HG02588 (cell line): ENCODE measurements at regions not wholly inside any gene's neighbourhood (a gene's known extent, or its start where the extent isn't known, plus 50 kb on each side); places are given as distances from the start of the nearest gene placed in this dataset.
"Not testable (repeated sequence)": the region's sequence is repeated elsewhere in the genome, so short reads cannot be mapped to it uniquely, and the experiment has no call there.

Experiments used
- ATAC-seq: cut with Tn5 transposase; IDR thresholded peaks from one replicate; pipeline ENCODE4 v1.9.1; 2021; ENCODE audit warnings: mild to moderate bottlenecking, moderate library complexity; ENCODE audit not compliant: unreplicated experiment

- no peak for ATAC-seq
These were observed 158.1 kb upstream of the MAMLD1 start for GRCh38 chrX:150205011-150205410.

GRCh38 chrX:150207733-150208132 is 155.4 kb upstream of the MAMLD1 start:
- no peak for ATAC-seq

GRCh38 chrX:150211988-150212387 is 151.1 kb upstream of the MAMLD1 start:
- no peak for ATAC-seq

- no peak for ATAC-seq
These were observed 150.2 kb upstream of the MAMLD1 start for GRCh38 chrX:150212672-150213480.

GRCh38 chrX:150213481-150214030 is 149.6 kb upstream of the MAMLD1 start:
- no peak for ATAC-seq

- not testable (repeated sequence) for ATAC-seq
These were observed 147.1 kb upstream of the MAMLD1 start for GRCh38 chrX:150216000-150216399.

GRCh38 chrX:150216716-150217115 is 146.4 kb upstream of the MAMLD1 start:
- ATAC-seq: no peak

GRCh38 chrX:150217609-150218008 is 145.5 kb upstream of the MAMLD1 start:
- no peak for ATAC-seq

GRCh38 chrX:150219374-150220185 is 143.5 kb upstream of the MAMLD1 start:
- ATAC-seq: peak; percentile 69

GRCh38 chrX:150223176-150224015 is 139.7 kb upstream of the MAMLD1 start:
- ATAC-seq: no peak

GRCh38 chrX:150224676-150225075 is 138.4 kb upstream of the MAMLD1 start:
- no peak for ATAC-seq

GRCh38 chrX:150225266-150225665 is 137.9 kb upstream of the MAMLD1 start:
- ATAC-seq: no peak

GRCh38 chrX:150225756-150226155 is 137.4 kb upstream of the MAMLD1 start:
- ATAC-seq: no peak

GRCh38 chrX:150226223-150226965 is 136.7 kb upstream of the MAMLD1 start:
- no peak for ATAC-seq

GRCh38 chrX:150227321-150227860 is 135.7 kb upstream of the MAMLD1 start:
- no peak for ATAC-seq

- no peak for ATAC-seq
These were observed 135.2 kb upstream of the MAMLD1 start for GRCh38 chrX:150227873-150228410.

GRCh38 chrX:150228431-150228830 is 134.7 kb upstream of the MAMLD1 start:
- ATAC-seq: no peak

- no peak for ATAC-seq
These were observed 134.1 kb upstream of the MAMLD1 start for GRCh38 chrX:150229030-150229429.

GRCh38 chrX:150229481-150229880 is 133.6 kb upstream of the MAMLD1 start:
- ATAC-seq: no peak

GRCh38 chrX:150230952-150231351 is 132.2 kb upstream of the MAMLD1 start:
- ATAC-seq: not testable (repeated sequence)
